Vagina (tissue), 2 donors: ENCODE measurements at regions not wholly inside any gene's neighbourhood (a gene's known extent, or its start where the extent isn't known, plus 50 kb on each side); places are given as distances from the start of the nearest gene placed in this dataset.

Experiments used
- DNase-seq, 2 donors: peaks; one replicate each; pipeline ENCODE4 v3.0.0-alpha.2; 2017; ENCODE audit errors: extremely low spot score in 2 of 2
- H3K27ac ChIP-seq: fragments of 200-600 bp; sonication (generic); one replicate; pipeline ENCODE4 v1.5.1; 2019
- H3K27me3 ChIP-seq: fragments of 200-600 bp; sonication (generic); one replicate; pipeline ENCODE4 v1.5.1; 2019
- H3K36me3 ChIP-seq, 2 donors: fragments of 200-600 bp; sonication (generic); one replicate each; pipeline ENCODE4 v1.5.1; 2017 to 2019
- H3K4me1 ChIP-seq: fragments of 200-600 bp; sonication (generic); one replicate; pipeline ENCODE4 v1.5.1; 2019
- H3K4me3 ChIP-seq, 2 donors: fragments of 200-600 bp; sonication (generic); 1 replicate in 1 of 2; 2 replicates in 1 of 2; pipeline ENCODE4 v1.5.1; 2016 to 2019
- H3K9me3 ChIP-seq: fragments of 200-600 bp; sonication (generic); one replicate; pipeline ENCODE4 v1.5.1; 2019
- CTCF ChIP-seq, 3 experiments: fragments of 450-650 bp in 2 of 3; fragments of 200-600 bp in 1 of 3; sonication (generic) in 1 of 3; IDR thresholded peaks; one replicate each; pipeline ENCODE4 v1.5.1; 2017 to 2019; ENCODE audit warnings: antibody characterized with exemption in 3 of 3, mild to moderate bottlenecking in 2 of 3, moderate library complexity in 2 of 3
- POLR2A ChIP-seq, 2 donors: fragments of 450-650 bp; IDR thresholded peaks; one replicate each; pipeline ENCODE4 v1.6.1; 2017; ENCODE audit warnings: antibody characterized with exemption in 2 of 2, mild to moderate bottlenecking in 2 of 2, moderate library complexity in 2 of 2
- POLR2AphosphoS5 ChIP-seq, 2 donors: sonication (generic); formaldehyde crosslinking; IDR thresholded peaks; one replicate each; pipeline ENCODE4 v1.9.0; 2017; ENCODE audit warnings: antibody characterized with exemption in 2 of 2, mild to moderate bottlenecking in 2 of 2, low read depth in 1 of 2; ENCODE audit not compliant: insufficient read depth in 1 of 2
- intact Hi-C: fragments of 100-400 bp; cut with DNase I; formaldehyde crosslinking; loops from one replicate; pipeline ENCODE4 v1.15.1; 2023

DNA sequence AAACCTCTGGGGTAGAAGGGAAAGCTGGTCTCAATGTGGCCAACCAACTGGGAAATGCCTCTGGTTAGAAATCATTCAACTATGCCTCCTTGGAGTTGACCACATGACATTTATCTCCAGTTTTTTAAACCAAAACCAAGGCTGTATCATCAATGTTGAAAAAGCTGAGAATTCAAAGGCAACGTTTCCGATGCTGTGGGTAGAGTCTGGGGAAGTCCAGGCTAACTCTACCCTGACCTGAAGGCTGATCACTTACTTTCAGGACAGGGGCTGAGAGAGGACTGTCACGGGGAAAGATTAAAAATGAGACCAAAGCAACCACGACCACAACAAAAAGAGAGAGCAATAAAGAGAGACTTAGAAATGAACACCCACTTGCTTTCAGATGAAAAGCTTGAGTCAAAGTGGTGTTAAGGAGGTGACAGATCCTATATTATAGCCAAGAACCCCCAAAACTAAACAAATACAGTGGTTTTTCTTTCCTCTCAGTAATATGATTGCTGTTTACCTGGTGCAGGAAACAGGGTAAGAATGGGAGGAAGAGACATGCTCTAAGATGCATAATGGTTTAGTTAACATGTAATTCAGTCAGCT is 90.8 kb upstream of the TNFSF4 start:
- intact Hi-C loops = no loop called here
- TF ChIP-seq POLR2AphosphoS5 (IDR thresholded peaks at IDR 0.05; ENCODE audit: insufficient read depth in 1 of 2, low read depth in 1 of 2) (no peak), POLR2A (IDR thresholded peaks at IDR 0.05) (no peak), CTCF (IDR thresholded peaks at IDR 0.05) (no peak)
- H3K36me3 ChIP-seq = no peaks in the 10 kb centered on the region
- no peak for DNase-seq
- peaks cover 8% of the 10 kb centered on the region for H3K4me1 ChIP-seq
- H3K9me3 ChIP-seq = no peaks in the 10 kb centered on the region
- no peak overlapping the region for H3K4me3 ChIP-seq
- no peaks in the 10 kb centered on the region for H3K27me3 ChIP-seq
- no peak overlapping the region for H3K27ac ChIP-seq

DNA sequence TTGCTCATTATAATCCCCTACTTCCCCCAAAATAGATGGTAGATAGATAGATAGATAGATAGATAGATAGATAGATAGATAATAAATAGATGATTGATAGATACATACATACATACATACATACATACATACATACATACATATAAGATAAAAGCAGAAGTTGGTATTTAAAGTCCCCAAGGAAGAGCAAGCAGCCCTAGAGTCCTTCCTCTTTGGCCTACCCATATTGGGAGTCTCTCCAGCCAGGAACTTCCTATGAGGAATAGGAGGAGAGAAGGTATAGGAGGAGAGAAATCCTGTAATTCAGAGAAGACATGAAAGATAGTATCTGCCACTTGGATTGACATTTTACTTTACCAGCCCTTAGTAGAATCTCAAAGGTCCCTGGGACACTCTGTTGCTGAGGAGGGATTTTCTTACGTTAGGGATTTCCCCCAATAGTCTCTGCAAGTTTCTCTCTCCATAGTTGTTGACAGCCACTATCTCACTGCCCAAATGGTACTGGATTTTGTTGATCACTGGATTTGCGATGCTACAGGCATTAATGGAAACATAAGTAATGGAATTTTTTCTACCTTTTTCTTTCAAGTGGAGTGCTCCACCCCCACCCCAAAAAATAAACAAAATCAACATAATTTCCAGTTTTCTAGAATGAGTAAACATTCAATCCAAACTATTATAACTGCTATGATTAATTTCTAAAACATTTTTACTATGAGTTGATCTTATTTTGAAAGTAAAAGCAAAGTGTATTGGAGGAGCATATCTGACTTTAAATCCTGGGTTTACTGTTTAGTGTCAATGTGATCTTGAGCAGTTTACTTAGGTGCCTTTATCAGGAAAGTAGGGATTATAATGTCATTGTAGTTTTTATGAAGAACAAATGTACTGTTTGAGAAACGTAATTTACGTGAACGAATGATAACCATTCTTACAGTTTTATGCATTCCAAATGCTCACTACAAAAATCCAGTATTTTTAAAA is 93.2 kb upstream of the TNFSF4 start:
- Histone ChIP-seq H3K27me3 (no peaks in the 10 kb centered on the region), H3K27ac (no peak overlapping the region), H3K4me3 (no peak overlapping the region), H3K9me3 (no peaks in the 10 kb centered on the region), H3K36me3 (no peaks in the 10 kb centered on the region), H3K4me1 (peaks cover 5% of the 10 kb centered on the region)
- no peak for TF ChIP-seq CTCF (IDR thresholded peaks at IDR 0.05)
- TF ChIP-seq POLR2AphosphoS5 (IDR thresholded peaks at IDR 0.05; ENCODE audit: insufficient read depth in 1 of 2, low read depth in 1 of 2) = no peak
- no peak for TF ChIP-seq POLR2A (IDR thresholded peaks at IDR 0.05)
- intact Hi-C loops = no loop called here
- no peak for DNase-seq

- no peaks in the 10 kb centered on the region for H3K27me3 ChIP-seq
- H3K9me3 ChIP-seq = no peaks in the 10 kb centered on the region
- H3K4me3 ChIP-seq = no peak overlapping the region
- DNase-seq = no peak
- H3K36me3 ChIP-seq = no peaks in the 10 kb centered on the region
- TF ChIP-seq POLR2A (IDR thresholded peaks at IDR 0.05) = no peak
- TF ChIP-seq POLR2AphosphoS5 (IDR thresholded peaks at IDR 0.05; ENCODE audit: insufficient read depth in 1 of 2, low read depth in 1 of 2) = no peak
- TF ChIP-seq CTCF (IDR thresholded peaks at IDR 0.05) = no peak
- no peak overlapping the region for H3K27ac ChIP-seq
- peaks cover 5% of the 10 kb centered on the region for H3K4me1 ChIP-seq
- intact Hi-C loops = no loop called here
Observed at GRCh38 chr1:173301507-173301906, 94.4 kb upstream of the TNFSF4 start.

DNA sequence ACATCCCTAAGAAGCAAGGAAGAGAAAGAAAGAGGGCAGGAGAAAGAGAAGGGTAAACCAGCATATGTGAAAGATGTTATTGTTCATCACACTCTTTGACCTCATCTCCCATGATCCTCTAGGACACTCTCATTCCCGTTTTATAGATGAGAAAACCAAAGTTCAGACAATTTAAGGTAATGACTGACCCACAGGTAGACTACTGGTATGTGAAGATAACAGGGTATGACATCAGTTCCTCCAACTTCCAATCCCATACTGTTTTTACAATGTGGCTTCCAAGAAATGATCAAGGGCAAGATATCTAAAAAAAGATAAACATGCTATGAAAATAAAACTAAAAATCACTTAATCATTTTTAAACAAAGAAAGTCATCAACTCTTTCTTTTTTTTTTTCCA is 95.2 kb upstream of the TNFSF4 start:
- intact Hi-C loops = no loop called here
- no peaks in the 10 kb centered on the region for H3K27me3 ChIP-seq
- H3K27ac ChIP-seq = no peak overlapping the region
- H3K36me3 ChIP-seq = no peaks in the 10 kb centered on the region
- no peaks in the 10 kb centered on the region for H3K9me3 ChIP-seq
- no peak for DNase-seq
- no peak overlapping the region for H3K4me3 ChIP-seq
- TF ChIP-seq POLR2A (IDR thresholded peaks at IDR 0.05) = no peak
- TF ChIP-seq CTCF (IDR thresholded peaks at IDR 0.05) = no peak
- TF ChIP-seq POLR2AphosphoS5 (IDR thresholded peaks at IDR 0.05; ENCODE audit: insufficient read depth in 1 of 2, low read depth in 1 of 2) = no peak
- peaks cover 2% of the 10 kb centered on the region for H3K4me1 ChIP-seq
